Heart left ventricle (tissue), 13 donors: ENCODE measurements at regions not wholly inside any gene's neighbourhood (a gene's known extent, or its start where the extent isn't known, plus 50 kb on each side); places are given as distances from the start of the nearest gene placed in this dataset.

Experiments
- POLR2A ChIP-seq, 2 donors: fragments of 450-650 bp; IDR thresholded peaks; one replicate each; pipeline ENCODE4 v1.6.1; 2017; ENCODE audit warnings: antibody characterized with exemption in 2 of 2, mild to moderate bottlenecking in 2 of 2, moderate library complexity in 2 of 2
- TF ChIP-seq, protein P1 (sequence below), 12 donors: fragments of 200-600 bp; sonication (generic) in 4 of 12; IDR thresholded peaks; one replicate each; pipeline versions ENCODE4 v1.5.0 to v1.8.0; 2018 to 2022; ENCODE audit warnings: antibody characterized with exemption in 12 of 12, mild to moderate bottlenecking in 5 of 12
- donor health status: ischemic (EF 13 %, LVEDD 7.1; RV severe dilation, severe dysfunction).
- donor health status: DM: no; HTN: yes; CAD: no.
- donor health status: DM: no; HTN: no; CAD: no.
- donor health status: ischemic (EF 25% LVEDD 6.9; RV normal size, moderate dysfunction).
- donor health status: ischemic (EF 25% LVEDD 5.7; RV mildly dilated, moderate dysfunction).
- donor health status: ischemic (EF 35%, LVEDD 5.7; RV mildly dilated, moderate dysfunction).
- donor health status: nonischemic (EF 11% LVEDD 7.7; RV severe dilation, severe dysfunction).
- donor health status: DM: yes; HTN: yes; CAD: no.
- donor health status: PGD.
- donor health status: ischemic (EF 29% LVEDD 5.4; RV normal size, mild dysfunction).
- donor health status: nonischemic (EF 23%, LVEDD 6.1; RV moderate dilation, normal function).

DNA sequence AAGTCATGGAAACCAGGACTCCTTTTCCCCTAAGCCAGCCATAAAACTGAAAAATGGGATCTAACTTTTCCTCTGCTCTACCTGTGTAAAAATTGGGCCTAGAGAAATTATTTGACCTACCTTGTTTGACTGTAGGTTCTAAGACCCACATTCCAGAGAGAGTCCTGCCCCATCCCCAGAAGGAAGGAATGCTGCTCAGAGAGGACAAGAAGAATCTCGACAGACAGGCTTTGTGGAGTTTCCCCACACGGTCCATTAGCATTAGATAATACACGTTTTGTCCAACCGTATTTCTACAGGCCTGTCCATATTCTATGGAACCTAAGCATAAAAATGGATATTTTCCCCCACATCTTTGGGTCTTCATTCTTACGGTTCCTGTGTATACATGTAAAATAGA lies 403.3 kb downstream of the METTL4 start:
- TF ChIP-seq, protein P1, sequence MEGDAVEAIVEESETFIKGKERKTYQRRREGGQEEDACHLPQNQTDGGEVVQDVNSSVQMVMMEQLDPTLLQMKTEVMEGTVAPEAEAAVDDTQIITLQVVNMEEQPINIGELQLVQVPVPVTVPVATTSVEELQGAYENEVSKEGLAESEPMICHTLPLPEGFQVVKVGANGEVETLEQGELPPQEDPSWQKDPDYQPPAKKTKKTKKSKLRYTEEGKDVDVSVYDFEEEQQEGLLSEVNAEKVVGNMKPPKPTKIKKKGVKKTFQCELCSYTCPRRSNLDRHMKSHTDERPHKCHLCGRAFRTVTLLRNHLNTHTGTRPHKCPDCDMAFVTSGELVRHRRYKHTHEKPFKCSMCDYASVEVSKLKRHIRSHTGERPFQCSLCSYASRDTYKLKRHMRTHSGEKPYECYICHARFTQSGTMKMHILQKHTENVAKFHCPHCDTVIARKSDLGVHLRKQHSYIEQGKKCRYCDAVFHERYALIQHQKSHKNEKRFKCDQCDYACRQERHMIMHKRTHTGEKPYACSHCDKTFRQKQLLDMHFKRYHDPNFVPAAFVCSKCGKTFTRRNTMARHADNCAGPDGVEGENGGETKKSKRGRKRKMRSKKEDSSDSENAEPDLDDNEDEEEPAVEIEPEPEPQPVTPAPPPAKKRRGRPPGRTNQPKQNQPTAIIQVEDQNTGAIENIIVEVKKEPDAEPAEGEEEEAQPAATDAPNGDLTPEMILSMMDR (IDR thresholded peaks at IDR 0.05): no peak
- TF ChIP-seq POLR2A (IDR thresholded peaks at IDR 0.05): no peak
